Umbilical cord (tissue), 1 donor: ENCODE measurements at regions not wholly inside any gene's neighbourhood (a gene's known extent, or its start where the extent isn't known, plus 50 kb on each side); places are given as distances from the start of the nearest gene placed in this dataset.
A peak's percentile ranks its signal among the peaks of the same experiment; 100 is the strongest.

Experiments
- DNase-seq: peaks from one replicate; pipeline ENCODE4 v3.0.0-alpha.2; 2015; ENCODE audit warnings: low spot score

DNA sequence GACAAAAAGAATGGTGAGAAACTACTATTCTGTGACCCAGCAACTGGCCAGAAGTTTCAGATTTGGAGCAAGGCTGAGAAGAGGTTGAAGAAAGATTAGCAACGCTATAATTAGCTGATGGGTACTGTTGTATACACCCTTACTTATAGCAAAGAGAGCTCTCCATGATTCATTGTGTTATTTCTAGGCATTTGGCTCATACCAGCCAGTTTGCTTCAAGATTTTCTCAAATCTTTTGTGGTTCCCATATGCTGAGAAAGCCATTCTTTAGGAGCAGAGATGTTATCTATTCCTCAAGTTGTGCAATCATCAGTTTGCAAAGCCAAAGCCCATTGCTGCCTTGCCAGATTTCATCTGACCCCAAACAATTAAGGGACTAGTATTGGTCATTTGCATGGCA lies 179.4 kb downstream of the ETS1 start:
- DNase-seq: peak; percentile 59

DNA sequence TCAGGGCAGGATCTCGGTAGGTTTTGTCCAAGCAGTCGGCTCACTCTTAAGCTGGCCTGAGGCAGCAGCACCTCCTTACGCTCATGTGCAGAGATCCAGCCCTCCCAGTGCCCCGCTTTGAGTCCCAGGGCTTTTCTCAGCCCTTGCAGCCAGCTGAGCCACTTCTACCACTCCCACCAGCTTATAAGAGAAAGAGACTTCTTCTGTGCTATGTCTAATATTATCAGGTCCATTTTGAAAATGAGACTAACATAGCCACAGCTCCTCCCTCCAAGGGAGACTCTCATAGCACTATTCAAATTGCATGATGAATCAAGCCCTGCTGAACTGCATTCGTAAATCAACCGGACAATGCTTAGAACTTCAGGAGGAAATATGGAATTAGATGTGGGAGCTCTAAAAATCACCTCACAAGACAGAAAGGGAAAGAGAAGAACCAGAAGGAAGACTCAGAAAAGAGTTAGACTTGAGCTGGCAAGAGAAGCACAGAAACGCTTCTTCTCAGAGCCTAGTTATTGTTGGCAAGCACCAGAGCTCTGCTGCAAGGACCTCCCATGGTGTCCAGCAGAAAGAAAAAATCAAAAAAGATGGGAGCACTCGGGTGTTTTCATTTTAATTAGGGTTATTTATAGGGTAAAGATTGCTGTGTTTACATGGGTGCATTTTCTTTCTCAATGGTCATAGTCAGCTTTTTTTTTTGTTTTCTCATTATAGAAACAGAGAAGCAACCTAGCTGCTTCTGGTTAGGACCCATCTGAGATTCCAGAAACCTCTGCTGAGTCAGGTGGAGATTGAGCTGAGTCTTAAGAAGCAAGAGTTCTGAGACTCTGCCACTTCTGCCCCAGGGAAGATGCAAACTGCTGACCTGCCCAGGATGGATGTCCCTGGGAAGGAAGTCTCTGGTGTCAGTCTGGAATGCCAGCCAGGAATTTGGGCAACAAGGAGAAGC lies 181.4 kb downstream of the ETS1 start:
- DNase-seq: peak; percentile 72

DNA sequence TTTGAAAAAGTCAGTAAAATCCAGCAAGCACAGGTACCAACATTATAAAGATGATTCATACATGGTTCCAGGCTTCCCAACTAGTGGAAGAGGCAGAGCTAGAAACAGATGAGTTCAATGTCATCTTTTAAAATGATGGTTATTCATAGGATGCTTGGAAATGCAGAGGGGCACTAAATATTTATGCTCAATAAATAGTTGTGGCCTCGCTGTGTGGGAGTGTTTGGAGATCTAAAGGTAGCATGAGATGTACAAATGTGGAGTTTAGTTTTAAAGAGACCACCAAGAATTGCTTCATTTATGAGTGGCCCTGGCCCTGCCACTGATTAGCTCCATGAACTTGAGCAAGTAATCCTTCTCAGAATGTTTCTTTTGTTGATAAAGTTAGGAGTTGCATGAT lies 182.2 kb downstream of the ETS1 start:
- DNase-seq: no peak

DNA sequence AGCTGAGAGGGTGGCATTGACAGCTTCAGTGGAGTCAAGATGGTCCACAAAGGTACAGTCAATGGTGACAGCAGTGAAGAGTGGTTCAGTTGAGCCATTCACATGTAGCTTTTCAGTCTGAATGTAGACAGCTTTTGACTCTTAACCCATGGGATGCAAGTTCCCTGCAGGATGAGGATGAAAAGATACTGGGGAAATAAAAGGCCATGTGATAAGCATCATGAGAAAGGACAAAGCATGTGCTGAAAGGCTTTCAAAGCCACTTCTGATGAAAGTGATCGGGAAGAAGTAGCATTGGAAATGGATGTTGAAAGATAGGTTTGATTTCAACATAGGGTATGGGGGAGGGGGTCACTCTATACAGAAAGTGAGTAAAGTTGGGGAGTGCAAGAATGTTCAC lies 182.9 kb downstream of the ETS1 start:
- DNase-seq: no peak

DNA sequence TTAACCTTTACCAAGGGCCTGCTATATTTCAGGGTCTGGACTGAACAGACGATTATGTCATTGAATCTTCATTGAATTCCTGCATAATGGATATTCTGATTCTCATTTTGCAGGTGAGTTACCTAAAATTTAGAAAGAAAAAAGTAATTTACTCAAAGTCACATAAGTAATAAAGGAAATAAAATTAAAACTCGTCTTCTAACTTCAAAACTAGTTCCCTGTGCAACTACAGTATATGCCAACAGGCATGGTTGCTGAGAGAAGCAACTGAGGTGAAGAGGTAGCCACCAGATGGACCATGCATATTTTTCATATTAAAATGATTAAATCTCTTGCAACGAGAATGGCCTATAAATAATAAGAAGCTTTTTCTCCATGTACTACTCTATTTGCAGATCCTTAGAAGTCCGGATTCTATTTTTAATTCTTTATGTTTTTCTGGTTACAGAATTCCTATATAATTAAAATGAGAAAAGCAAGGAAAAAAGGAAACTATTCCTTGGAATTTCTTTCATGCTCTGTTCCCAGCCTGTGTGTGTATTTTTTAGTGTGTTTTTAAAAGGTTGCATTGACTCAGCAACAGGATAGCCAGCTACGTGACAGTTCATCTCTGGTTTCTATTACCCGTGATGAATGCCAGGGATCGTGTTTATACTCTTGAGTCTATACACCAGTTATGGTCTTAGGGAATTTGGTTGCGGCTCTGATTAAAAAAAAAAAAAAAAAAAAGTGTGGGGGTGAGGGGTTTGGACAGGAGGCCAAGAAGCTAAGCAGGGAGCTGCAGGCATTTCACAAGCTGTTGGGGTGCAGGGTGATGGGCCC lies 186.8 kb downstream of the ETS1 start:
- peak; percentile 95 for DNase-seq

DNA sequence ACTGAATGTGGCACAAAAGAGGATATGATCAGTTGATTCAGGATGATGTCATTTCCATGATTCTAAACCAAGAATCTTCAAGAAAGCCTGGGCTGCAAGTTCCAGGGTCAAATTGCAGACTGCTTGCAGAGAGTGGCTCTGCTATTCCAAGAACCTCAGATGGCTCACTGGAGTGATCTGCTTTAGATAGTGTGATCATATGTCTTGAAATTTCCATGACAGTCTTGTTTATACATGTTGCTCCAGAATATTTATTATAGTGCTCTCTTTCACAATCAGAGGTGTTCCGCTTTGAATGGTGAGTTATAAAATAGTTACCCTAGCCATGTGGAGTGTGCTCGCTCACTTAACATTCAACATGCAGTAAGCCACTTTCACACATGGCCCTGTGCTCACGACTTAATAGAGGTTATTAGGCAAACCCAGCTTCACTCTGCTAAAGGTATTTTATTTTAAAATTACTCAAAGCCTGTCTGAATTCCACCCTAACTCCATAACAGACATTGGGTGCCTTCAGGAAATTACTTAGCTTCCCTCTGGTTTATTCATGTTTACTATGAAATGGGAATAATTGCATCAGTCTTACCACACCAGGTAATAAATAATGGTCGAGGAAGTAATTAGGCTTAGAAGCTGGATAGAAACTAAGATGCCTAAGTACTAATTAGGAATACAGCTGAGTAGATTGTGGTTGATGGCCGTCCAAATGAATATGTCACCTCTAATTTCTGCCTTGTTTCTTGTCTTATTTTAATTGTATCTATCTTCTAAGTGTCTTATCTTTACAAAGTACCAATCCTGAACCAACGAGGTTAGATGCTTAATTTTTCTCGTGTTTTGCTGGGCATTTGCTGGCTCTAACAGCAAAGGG lies 187.9 kb downstream of the ETS1 start:
- DNase-seq: peak; percentile 57

DNA sequence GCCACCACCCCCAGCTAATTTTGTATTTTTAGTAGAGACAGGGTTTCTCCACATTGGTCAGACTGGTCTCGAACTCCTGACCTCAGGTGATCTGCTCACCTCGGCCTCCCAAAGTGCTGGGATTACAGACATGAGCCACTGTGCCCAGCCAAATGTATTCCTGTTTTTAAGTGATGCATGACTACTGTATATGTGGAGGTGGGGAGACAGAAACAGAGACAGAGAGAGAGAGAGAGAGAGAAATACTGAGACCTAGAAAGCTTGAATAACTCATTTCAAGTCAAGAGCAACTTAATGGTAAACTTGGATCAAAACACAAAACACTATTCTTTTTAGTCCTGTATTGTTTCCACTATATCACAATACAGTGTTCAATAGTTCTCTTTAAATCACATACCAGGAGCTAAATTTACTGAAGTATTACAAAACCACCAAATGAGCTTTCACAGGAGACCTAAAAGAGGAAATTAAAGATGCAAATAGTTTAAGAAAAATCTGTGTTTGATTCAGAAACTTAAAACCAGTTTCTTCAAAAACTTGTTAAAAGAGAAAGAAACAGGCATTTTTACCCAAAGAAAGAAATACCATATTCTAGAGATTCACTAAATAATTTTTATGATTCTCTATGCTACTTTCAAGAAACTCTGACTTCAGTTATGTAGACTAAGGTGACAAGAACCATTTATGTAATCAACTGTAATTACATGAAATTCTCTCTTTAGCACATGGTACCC lies 188.7 kb downstream of the ETS1 start:
- no peak for DNase-seq

DNA sequence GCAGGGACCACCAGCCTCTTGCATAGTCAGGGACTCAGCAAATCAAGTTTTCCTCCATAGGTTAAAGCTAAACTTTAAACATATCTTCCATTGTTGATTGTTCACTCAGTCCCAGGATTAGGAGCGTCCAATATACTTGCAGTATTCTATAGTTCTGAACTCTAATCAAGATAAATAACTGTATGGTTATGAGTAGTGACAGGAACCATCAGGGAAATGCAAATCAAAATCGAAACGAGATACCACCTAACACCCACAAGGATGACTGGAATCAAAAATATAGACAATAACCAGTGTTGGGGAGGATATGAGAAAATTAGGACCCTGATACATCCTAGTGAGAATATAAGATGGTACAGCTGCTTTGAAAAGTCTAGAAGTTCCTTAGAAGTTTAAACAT lies 190.0 kb downstream of the ETS1 start:
- DNase-seq: no peak

DNA sequence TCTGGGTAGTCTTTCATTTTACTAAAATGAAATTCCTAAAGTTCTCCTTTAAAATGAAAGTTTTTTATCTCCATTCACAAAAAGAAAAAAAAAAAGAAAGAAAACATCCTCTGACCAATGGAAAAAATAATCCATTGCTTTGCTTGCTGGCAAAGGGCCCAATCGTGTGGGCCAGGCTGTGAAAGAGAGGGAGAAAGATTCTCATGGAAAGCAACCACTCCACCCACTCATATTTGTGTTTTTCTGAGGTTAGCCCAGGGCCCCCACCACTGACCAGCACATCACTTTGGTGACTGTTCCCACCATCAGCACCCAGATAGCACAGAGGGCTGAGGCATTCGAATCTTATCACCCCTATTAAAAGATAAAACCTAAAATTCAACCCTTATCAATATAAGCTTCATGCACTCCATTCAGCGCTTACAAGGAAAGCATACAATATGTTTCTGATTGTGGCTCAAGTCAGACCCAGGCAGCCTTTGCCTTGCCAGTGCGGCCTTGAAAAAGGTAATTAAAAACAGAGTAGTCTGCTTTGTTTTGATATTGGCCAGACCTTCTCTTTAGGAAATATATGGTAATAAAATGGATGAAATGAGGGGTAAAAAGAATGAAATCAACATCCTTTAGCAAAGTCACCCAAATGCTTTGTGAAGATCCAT lies 192.8 kb downstream of the ETS1 start:
- peak; percentile 54 for DNase-seq

DNA sequence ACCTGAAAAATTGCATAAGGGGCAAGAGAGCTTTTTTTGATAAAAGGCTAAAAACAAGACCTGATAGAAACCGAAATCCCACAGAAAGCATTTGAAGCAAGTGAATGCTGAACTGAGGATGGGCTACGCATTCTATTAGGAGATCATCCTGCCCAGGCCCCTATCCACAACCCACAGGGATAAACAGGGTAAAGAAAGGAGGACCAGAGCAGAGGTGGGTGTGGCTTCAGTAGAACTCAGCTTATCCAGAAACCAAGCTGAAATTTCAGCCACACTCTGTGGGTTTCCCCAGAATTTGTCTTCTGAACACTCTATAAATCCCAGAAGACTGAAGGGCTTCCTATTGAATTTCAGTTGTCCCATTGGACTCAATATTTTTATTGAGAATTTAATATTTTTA lies 195.1 kb downstream of the ETS1 start:
- DNase-seq: no peak

DNA sequence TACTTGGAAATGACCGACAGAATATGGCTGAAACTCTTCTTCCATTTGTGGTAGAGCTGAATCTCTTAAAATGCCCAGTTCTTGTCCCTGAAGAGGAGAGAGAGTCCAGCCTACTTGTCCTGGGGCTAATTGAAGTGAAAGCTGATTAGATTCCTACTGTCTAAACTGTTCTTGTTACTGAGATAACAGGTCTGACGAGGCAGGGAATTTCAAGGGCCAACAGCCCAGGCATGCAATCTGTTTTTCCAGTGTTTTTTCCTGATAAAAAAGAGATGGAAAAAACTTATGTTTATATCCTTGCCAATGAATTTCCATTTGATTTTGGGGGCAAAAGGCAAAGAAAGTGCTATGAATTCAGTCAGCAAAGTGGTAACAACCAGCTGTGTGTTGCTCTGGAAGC lies 195.5 kb downstream of the ETS1 start:
- DNase-seq: no peak

DNA sequence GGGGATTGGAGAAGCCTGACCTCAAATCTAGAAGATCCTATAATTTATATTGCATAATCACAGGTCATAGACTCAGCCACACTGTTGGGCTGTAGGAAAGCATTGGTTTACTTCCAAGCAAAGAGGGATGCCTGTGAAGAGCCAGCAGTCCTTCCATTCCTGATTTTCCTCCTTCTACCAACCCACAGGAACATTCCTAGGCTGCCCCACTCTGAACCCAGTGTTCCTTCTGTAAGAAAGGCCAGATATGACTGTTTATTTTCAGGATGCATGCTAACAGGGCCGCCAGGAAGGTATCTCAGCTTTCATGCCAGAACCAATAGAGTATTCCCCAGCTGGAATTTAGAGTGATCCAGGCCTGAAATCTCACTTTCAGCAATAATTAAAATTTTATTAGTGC lies 197.1 kb downstream of the ETS1 start:
- DNase-seq: no peak

DNA sequence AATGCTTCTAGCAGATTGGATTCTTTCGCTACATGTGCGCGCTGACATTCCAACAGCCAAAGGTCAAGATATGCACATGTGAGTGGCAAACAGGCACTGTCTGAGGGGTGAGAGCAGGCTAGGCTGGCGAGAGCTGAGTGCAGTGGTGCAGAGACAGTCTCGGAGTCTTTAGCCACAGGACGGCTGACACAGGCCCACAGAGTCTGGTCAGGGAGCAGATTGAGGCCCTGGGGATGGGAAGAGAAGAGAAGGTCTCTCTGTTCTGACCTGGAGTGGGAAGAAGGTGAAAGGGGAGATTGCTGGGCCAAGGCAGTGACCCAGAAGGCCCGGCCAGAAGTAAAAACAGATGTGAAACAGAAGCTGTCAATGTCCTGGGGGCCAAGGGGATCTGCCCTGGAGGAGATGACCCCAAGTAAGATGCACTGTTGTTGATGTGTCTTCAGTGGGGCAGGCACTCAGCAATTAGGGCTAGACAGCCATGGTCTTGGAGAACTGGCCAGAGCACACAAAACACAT lies 197.8 kb downstream of the ETS1 start:
- no peak for DNase-seq

DNA sequence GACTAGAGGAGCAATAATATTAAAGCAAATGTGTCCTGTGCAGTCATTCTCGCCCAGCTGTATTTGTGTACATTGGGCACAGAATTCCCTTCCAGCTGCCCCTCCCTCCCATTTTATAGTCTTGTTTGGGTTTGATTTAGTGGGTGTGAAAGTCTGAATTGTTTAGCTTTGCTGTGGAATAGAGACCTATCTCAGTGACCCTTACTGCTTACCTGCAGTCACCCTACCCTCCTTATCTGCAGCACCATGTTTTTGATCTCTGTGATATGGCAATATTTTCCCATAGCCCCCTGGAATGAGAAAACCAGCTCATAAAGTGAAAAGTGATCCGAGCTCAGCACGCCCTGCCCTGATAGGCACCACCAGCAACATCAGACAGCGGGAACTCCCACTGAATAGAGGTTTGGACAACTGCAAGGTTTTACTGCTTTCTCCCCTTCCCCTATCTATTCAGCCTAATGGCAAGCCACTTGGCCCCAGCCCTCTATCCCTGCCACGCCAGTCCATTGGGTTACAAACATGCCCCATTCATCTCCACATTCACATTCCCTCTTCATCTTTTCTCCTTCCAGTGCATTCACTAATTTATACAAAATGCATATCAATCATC lies 199.0 kb downstream of the ETS1 start:
- DNase-seq: no peak

DNA sequence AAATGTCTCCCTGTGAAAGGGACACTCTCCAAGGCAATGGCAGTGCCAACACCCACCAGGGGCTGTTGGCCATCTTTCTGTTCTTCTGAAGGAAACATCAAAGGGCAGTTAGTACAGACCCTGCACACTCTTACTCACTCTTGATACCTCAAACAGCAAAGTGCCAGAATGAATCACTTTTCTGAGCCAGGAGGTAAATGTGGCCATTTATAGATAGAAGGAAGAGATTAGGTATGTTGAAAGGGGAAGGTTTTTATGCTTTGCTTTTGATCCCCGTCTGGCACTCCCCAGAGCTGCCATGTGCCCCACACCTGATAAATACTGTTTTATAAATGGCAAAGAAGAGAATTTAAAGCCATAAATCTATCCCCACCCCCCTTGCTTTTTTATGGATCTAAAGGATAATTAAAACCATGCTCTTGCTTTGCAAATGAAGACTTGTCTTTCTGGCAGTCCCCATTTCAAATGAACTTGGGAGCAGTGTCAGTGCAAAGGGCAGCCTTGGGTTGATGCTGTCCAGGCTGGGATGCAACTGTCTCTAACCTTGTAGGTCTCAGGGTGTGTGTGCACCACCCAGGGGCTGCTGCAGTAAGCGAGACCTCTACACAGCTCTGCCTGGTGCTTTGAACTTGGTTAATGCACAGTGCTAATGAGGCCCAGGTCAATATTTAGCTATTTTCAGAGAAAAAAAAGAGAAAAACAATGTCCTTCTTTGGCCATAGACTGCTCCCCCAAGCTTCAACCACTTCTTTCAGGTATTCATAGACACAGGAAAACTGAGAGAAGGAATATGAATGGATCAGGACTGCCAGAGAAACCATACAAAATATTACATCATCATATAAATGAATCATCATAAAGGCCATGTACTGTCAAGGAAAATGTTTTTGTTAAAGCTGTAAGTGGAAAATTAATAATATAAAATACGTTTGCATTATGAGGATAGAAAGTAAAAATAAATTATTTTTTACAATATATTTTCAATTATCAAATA lies 207.5 kb downstream of the ETS1 start:
- no peak for DNase-seq

DNA sequence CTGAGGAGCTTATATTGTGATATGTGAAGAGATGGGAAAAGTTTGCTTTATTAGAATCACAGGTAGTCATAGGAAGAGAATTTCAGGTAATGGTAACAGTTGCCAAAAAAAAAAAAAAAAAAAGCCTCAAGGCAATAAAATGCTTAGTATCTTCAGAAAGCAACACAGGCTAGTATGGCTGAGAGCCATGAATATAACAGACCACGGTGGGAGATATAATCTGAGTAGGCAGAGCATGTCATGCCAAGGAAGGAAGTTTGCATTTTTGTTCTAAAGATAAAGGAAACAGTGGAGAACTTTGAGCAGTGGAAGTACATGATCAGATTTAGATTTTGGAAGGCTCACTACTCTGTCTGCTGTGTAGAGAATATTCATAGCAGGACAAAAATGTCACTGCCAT lies 211.4 kb downstream of the ETS1 start:
- no peak for DNase-seq

DNA sequence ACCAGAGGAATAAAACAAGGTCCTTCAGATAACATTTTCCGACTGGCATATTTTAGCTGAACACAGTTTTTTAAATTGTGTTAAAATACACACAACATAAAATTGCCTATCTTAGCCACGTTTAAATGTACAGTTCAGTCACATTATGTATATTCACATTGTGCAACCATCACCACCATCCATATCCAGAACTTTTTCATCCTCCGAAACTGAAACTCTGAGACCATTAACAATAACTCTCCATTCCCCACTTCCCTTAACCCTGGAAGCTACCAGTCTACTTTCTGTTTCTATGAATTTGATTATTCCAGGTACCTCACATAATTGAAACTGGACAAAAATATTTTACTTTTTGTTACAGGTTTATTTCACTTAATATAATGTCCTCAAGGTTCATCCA lies 213.3 kb downstream of the ETS1 start:
- DNase-seq: no peak

DNA sequence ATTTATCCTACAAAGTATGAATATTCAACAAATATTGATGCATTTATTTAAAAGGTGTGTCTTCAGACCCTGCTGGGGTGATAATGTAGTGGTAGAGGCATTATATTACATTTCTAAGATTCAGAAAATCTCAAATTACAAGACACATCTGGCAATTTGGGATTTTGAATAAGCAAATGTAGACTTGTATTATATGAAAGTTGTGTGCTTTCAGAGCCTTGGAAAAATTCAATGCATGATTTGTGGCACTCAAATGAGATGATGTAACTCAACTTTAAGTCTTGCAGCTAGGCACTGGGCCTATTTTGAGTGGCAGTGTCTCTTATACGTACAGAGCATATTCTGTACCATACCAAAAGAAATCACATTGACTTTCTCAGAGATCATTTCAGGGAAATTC lies 214.4 kb downstream of the ETS1 start:
- no peak for DNase-seq

DNA sequence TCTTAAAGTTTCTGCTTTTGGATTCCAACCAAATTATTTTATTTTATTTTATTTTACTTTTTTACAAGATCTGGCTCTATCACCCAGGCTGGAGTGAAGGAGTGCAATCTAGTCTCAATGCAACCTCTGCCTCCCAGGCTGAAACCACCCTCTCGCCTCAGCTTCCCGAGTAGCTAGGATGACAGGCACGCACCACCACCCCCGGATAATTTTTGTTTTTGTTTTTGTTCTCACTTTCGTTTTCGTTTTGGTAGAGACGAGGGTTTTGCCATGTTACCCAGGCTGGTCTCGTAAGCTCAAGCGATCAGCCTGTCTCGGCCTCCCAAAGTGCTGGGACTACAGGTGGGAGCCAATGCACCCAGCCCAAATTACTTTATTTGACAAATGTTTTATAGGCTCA lies 219.8 kb downstream of the ETS1 start:
- no peak for DNase-seq
